Activated naive CD4-positive, alpha-beta T cell treated with Interleukin-2 at 50 U/mL for 16 hours (primary cell): ENCODE measurements at regions not wholly inside any gene's neighbourhood (a gene's known extent, or its start where the extent isn't known, plus 50 kb on each side); places are given as distances from the start of the nearest gene placed in this dataset.
"Not testable (repeated sequence)": the region's sequence is repeated elsewhere in the genome, so short reads cannot be mapped to it uniquely, and the experiment has no call there.

Experiments used
- DNase-seq: peaks from one replicate; pipeline ENCODE4 v3.0.0-alpha.2; 2020

- DNase-seq, result no peak
These were observed 227.8 kb upstream of the RBBP8 start for GRCh38 chr18:22705328-22705727.

DNA sequence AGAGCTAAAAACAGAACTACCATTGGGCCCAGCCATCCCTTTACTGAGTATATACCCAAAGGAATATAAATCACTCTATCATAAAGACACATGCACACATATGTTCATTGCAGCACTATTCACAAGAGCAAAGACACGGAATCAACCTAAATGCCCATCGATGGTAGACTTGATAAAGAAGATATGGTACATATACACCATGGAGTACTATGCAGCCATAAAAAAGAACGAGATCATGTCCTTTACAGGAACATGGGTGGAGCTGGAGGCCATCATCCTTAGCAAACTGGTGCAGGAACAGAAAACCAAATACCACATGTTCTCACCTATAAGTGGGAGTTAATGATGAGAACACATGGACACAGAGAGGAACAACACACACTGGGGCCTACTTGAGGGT is 227.1 kb upstream of the RBBP8 start:
- DNase-seq, result not testable (repeated sequence)

GRCh38 chr18:22709288-22710060 is 223.7 kb upstream of the RBBP8 start:
- no peak for DNase-seq

DNA sequence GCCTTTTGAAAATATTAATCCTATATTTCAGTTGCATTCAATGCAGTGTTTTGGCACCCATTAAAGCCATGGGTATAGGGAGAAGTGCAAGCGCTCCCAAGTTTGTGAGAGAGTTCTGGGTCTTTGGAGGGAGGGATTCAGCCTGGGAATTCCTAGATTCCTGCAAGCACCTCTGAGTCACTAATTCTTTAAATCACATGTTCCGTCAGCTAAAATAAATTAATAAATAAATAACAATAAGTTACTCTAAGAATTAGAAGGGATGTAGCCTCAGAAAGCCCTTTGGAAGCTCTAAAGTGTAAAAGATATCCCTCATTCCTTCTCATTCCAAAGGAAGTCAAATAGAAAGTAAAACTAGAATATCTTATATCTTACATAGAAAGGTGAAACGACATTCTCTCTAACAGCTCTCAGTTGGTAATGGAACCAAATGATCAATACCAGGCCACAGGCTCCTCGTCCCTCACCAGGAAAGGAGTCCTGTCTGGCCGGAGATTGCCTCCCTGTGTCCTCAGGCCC is 222.4 kb upstream of the RBBP8 start:
- DNase-seq, result no peak

- no peak for DNase-seq
These were observed 221.9 kb upstream of the RBBP8 start for GRCh38 chr18:22711192-22711685.

GRCh38 chr18:22713511-22713910 is 219.6 kb upstream of the RBBP8 start:
- no peak for DNase-seq

- DNase-seq, result not testable (repeated sequence)
These were observed 215.6 kb upstream of the RBBP8 start for GRCh38 chr18:22717536-22717935.

GRCh38 chr18:22723221-22723620 is 209.9 kb upstream of the RBBP8 start:
- DNase-seq, result no peak

DNA sequence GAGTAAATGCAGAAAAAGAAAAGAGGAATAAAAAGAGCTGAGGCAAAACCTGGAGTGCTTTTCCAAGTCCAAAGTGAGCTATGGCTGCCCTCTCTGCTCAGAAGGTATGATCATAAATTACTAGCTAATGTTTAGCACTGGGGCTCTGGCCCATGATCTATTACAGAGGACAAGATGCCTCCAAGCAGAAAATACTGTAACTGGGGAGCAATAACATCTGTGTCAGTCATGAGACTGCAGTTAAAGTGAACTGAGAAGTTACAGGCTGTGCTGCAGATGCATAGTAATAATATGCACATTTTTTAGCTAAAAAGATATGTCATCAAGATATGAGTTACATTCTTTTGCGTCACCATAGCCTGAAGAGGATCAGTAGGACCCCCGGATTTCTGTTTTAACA is 209.4 kb upstream of the RBBP8 start:
- DNase-seq, result no peak

DNA sequence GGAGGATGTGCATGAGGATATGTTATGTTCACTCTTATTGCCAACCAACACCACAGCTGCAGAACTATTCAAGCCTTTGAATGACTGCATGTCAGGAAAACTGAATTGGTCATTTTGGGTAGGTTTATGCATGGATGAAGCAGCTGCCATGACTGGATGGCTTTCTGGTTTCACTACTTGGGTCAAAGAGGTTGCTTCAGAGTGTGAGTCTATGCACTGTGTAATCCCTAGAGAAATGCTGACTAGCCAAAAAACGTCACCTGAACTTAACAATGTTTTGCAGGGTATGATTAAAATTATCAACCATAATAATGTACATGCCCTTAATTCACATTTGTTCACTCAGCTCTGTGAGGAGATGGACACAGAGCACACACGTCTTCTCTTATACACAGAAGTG is 206.7 kb upstream of the RBBP8 start:
- no peak for DNase-seq

DNA sequence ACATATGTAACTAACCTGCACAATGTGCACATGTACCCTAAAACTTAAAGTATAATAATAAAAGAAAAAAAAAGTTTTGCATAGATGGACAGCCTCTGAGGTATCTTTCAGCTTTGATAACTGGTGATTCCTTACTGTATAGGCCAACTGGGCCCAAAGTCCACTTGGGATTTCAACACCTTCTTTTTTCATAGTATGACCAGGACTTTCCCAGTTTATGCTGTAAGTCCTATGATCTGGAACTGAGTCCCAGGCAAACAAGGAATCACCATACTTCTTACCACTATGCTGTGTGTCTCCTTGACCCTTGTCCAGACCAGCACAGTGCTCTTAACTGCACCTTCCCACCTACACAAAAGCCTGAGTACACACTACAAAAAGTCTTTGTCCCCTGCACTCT is 205.1 kb upstream of the RBBP8 start:
- no peak for DNase-seq

GRCh38 chr18:22728481-22729105 is 204.5 kb upstream of the RBBP8 start:
- DNase-seq, result no peak

DNA sequence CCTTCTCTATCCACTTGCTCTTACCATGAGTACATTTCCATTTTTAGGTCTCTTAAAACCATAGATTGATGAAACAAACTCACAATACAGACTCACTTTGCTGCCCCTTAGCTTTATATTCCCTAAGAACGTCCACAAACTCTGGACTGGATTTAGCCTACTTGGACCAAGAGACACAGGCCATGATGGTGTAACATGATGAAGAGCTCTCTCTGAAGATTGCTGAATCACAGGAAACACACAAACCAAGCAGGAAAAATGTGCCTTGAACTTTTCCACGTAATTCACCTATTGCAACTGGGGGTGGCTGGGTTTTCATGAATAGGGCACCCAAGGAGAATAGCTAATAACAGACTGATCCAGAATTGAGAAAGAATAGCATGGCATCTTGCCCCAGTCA is 201.7 kb upstream of the RBBP8 start:
- DNase-seq, result no peak

GRCh38 chr18:22734105-22734661 is 198.9 kb upstream of the RBBP8 start:
- no peak for DNase-seq

DNA sequence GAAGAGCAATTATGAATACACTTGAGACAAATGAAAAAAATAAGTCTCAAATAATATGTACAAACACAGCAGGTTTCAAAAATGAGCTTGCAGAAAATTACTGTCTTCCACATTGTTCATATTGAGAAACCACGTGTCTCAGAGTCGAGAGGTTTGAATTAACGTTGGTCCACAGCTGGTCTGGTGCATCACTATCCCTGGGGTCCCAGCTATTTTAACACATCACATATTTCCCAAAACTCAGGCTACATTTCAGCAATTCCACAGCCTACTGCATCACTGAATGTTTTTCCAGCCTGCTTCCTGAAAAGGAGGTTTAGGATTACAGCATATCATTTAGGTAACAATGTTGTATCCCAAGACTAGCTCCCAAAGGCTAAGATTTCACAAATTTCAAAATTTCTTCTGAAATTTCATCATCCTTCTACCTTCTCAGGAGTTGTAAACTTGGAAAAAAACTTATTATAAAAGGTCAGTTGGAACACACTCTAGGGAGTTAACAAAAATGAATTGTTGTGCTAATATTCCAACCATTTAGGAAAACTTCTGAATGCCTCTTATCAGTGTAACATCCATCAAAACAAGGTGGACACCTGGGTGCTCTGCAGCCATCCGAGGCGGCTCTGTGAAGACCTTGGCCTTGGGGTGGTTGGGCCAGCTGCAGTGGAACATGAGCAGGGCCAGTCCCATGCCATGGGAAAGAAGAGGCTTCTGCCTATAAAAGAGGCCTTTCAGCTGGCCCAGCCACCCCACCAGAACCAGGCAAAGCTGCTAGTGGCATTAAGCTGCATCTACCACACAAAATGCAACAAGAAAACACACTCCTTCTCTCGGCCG is 198.1 kb upstream of the RBBP8 start:
- no peak for DNase-seq

- DNase-seq, result no peak
These were observed 196.1 kb upstream of the RBBP8 start for GRCh38 chr18:22737054-22737453.

DNA sequence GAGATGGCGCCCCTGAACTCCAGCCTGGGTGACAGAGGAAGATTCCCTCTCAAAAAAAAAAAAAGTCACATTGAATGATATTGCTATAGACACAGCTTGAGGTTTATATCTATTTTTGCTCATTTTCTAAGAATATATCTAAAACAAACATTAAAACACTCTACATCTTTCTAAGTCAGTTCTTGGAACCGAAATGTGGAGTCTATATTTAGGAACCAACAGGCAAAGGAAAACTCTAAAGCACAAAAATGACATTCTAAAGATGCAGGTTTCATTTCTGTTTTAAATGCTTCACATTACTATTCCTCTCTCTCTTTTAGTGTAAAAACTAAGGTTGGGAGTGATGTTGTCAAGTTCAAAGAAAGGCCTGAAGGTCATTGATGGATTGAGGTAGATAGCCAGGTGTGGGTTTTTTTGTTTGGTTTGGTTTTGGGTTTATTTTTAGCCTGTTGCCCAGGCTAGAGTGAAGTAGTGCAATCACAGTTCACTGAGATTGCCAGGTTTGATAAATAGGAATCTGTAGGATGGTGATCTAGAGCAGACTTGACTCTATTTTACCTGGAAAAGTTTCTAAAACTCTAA is 194.0 kb upstream of the RBBP8 start:
- no peak for DNase-seq

DNA sequence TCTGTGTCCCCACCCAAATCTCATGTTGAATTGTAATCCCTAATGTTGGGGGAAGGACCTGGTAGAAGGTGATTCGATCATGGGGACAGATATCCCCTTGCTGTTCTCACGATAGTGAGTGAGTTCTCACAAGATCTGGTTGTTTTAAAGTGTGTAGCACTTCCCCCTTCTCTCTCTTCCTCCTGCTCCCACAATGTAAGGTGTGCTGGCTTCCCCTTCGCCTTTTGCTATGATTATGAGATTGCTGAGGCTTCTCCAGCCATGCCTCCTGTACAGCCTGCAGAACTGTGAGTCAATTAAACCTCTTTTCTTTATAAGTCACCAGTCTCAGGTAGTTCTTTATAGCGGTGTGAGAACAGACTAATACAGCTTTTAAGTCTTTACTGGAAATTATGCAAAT is 193.3 kb upstream of the RBBP8 start:
- DNase-seq, result no peak

- no peak for DNase-seq
These were observed 191.8 kb upstream of the RBBP8 start for GRCh38 chr18:22741318-22741717.

DNA sequence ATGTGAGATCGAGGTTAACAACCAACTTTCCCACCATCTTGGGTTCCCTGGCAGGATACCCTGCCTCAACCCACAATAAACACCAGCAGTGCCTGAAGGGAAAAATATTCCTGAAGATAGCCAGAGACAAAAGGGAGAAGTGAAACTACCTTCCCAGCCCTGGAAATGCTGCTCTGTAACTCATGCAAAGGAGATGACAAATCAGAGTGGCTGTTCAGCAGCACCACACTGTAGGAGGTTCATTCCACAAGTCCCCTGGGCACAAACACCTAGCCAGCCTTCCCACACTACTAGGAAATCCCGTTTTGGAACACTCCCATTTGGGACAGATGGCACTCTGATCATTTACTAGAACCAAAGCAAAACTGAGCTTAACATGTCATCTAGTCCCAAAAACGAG is 190.7 kb upstream of the RBBP8 start:
- no peak for DNase-seq

GRCh38 chr18:22745966-22746365 is 187.2 kb upstream of the RBBP8 start:
- DNase-seq, result no peak

DNA sequence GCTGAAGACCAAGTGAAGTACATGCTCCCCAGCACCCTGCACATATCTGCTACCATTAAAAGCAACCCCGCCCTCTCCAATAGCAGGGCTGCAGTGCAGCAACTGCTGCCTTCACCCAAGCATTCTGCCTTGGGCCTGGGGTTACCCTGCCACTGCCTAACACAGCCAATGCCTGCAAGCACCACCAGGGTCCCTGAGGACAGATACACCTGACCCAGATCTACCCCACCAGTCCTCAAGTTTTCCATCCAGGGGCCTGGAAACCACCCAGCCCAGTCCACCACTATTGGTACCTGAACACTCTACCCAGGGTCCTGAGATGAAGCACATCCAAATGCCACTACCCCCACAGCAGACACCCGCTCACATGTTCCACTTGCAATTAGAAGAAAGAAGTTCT is 181.1 kb upstream of the RBBP8 start:
- DNase-seq, result no peak
